ENCODE measurements at regions not wholly inside any gene's neighbourhood (a gene's known extent, or its start where the extent isn't known, plus 50 kb on each side); places are given as distances from the start of the nearest gene placed in this dataset.

DNA sequence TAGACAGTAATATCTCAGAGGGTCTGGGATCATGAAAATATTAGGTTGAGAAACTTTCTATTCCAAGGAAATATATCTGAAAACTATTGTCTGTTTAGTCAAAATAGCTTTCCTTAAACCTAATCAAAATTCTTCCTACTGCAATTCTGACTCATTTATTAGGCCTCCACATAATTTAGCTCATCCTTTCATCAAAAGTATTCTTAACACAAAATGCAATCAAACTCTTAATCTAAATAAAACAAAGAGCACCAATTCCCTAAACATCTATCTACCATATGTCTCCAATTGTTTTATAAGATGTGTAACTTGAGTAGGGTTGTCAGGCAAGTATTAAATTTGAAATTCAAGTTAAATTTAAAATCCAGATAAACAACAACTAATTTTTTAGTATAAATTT is 142.1 kb downstream of the PLK2 start:
- H3K4me3 ChIP-seq (ENCODE audit: low read depth, low read length, poor library complexity, severe bottlenecking): no peak overlapping the region
- no peaks in the 10 kb centered on the region for H3K27me3 ChIP-seq (replicated peaks; ENCODE audit: insufficient read depth, low read depth, low read length, poor library complexity)
- no TSS peak for BruUV-seq (replicated peaks)
- no peaks in the 10 kb centered on the region for H3K36me3 ChIP-seq (ENCODE audit: insufficient read depth, low read length, poor library complexity, severe bottlenecking)
- no peak overlapping the region for H3K27ac ChIP-seq (ENCODE audit: low read depth, low read length, poor library complexity, severe bottlenecking)
- DNase-seq (ENCODE audit: low spot score): no peak
- no peaks in the 10 kb centered on the region for H3K9me3 ChIP-seq (ENCODE audit: low read depth, low read length, poor library complexity, severe bottlenecking)
- CTCF ChIA-PET: no interaction called here
- no peaks in the 10 kb centered on the region for H3K4me1 ChIP-seq (ENCODE audit: insufficient read depth, low read length, poor library complexity, severe bottlenecking)
- POLR2A ChIA-PET (ENCODE audit: low non-redundant PET): no interaction called here
- TF ChIP-seq EZH2 (IDR thresholded peaks at IDR 0.05; ENCODE audit: borderline replicate concordance, low read depth, low read length, poor library complexity, severe bottlenecking): no peak
- TF ChIP-seq, protein P1, sequence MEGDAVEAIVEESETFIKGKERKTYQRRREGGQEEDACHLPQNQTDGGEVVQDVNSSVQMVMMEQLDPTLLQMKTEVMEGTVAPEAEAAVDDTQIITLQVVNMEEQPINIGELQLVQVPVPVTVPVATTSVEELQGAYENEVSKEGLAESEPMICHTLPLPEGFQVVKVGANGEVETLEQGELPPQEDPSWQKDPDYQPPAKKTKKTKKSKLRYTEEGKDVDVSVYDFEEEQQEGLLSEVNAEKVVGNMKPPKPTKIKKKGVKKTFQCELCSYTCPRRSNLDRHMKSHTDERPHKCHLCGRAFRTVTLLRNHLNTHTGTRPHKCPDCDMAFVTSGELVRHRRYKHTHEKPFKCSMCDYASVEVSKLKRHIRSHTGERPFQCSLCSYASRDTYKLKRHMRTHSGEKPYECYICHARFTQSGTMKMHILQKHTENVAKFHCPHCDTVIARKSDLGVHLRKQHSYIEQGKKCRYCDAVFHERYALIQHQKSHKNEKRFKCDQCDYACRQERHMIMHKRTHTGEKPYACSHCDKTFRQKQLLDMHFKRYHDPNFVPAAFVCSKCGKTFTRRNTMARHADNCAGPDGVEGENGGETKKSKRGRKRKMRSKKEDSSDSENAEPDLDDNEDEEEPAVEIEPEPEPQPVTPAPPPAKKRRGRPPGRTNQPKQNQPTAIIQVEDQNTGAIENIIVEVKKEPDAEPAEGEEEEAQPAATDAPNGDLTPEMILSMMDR (conservative IDR thresholded peaks at IDR 0.05; ENCODE audit: low read depth, low read length): no peak
- intact Hi-C loops (cut with micrococcal nuclease; ENCODE audit: unreplicated experiment): no loop called here

DNA sequence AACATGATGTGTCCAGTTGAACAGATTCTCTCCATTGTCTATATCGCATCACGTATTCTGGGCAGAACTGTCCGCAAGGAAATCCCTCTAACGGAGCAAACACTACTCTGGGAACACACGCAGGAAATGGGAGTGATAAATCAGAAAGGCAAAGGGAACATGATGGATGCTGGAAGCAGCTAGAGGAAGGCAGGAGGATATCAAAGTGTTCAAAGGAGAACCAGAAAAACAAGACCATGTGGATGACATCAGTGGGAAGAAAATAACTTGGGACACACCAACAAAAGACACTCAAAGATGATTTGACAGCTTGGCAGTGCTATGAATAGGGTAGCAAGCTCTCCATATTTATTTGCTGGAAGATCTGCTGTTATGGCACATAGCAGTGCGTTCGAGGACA is 142.9 kb downstream of the PLK2 start:
- no peak overlapping the region for H3K4me3 ChIP-seq (ENCODE audit: low read depth, low read length, poor library complexity, severe bottlenecking)
- TF ChIP-seq EZH2 (IDR thresholded peaks at IDR 0.05; ENCODE audit: borderline replicate concordance, low read depth, low read length, poor library complexity, severe bottlenecking): no peak
- TF ChIP-seq, protein P1 (conservative IDR thresholded peaks at IDR 0.05; ENCODE audit: low read depth, low read length): no peak
- H3K36me3 ChIP-seq (ENCODE audit: insufficient read depth, low read length, poor library complexity, severe bottlenecking): no peaks in the 10 kb centered on the region
- H3K27me3 ChIP-seq (replicated peaks; ENCODE audit: insufficient read depth, low read depth, low read length, poor library complexity): no peaks in the 10 kb centered on the region
- no peak overlapping the region for H3K27ac ChIP-seq (ENCODE audit: low read depth, low read length, poor library complexity, severe bottlenecking)
- H3K9me3 ChIP-seq (ENCODE audit: low read depth, low read length, poor library complexity, severe bottlenecking): no peaks in the 10 kb centered on the region
- CTCF ChIA-PET: no interaction called here
- no peaks in the 10 kb centered on the region for H3K4me1 ChIP-seq (ENCODE audit: insufficient read depth, low read length, poor library complexity, severe bottlenecking)
- POLR2A ChIA-PET (ENCODE audit: low non-redundant PET): no interaction called here
- intact Hi-C loops (cut with micrococcal nuclease; ENCODE audit: unreplicated experiment): no loop called here
- no TSS peak for BruUV-seq (replicated peaks)
- no peak for DNase-seq (ENCODE audit: low spot score)

DNA sequence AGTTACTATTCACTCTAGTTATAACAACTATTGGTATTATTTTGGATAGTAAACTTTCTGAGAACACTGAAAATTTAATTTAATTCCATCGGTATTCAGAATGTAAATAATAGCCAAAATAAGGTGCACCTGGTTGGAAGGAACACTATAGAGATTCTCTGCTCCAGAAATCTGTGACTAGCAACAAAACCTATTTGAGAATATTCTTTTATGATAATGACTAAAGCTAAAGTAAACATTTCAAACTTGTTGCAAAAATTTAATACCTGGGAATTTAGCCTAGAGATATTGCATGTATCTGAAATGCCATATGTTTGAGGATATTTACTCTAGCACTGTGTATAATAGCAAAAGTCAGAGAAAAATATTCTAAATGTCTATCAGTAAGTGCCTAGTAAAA is 144.1 kb downstream of the PLK2 start:
- H3K27me3 ChIP-seq (replicated peaks; ENCODE audit: insufficient read depth, low read depth, low read length, poor library complexity): no peaks in the 10 kb centered on the region
- POLR2A ChIA-PET (ENCODE audit: low non-redundant PET): no interaction called here
- no peaks in the 10 kb centered on the region for H3K9me3 ChIP-seq (ENCODE audit: low read depth, low read length, poor library complexity, severe bottlenecking)
- no peak overlapping the region for H3K4me3 ChIP-seq (ENCODE audit: low read depth, low read length, poor library complexity, severe bottlenecking)
- no peak for TF ChIP-seq EZH2 (IDR thresholded peaks at IDR 0.05; ENCODE audit: borderline replicate concordance, low read depth, low read length, poor library complexity, severe bottlenecking)
- TF ChIP-seq, protein P1 (conservative IDR thresholded peaks at IDR 0.05; ENCODE audit: low read depth, low read length): no peak
- H3K36me3 ChIP-seq (ENCODE audit: insufficient read depth, low read length, poor library complexity, severe bottlenecking): no peaks in the 10 kb centered on the region
- H3K27ac ChIP-seq (ENCODE audit: low read depth, low read length, poor library complexity, severe bottlenecking): no peak overlapping the region
- no peaks in the 10 kb centered on the region for H3K4me1 ChIP-seq (ENCODE audit: insufficient read depth, low read length, poor library complexity, severe bottlenecking)
- intact Hi-C loops (cut with micrococcal nuclease; ENCODE audit: unreplicated experiment): no loop called here
- CTCF ChIA-PET: no interaction called here
- no peak for DNase-seq (ENCODE audit: low spot score)
- no TSS peak for BruUV-seq (replicated peaks)
